ENCODE measurements at regions not wholly inside any gene's neighbourhood (a gene's known extent, or its start where the extent isn't known, plus 50 kb on each side); places are given as distances from the start of the nearest gene placed in this dataset.

GRCh38 chr5:54727874-54728587 is 210.5 kb downstream of the SNX18 start (continued):
- no peak for TF ChIP-seq REST (IDR thresholded peaks at IDR 0.05; ENCODE audit: low read depth)
- TF ChIP-seq YY1 (IDR thresholded peaks at IDR 0.05; ENCODE audit: extremely low read depth, insufficient replicate concordance, low read depth, low read length), result no peak
- TF ChIP-seq JUND (IDR thresholded peaks at IDR 0.05), result no peak
- no peak for TF ChIP-seq RAD21 (IDR thresholded peaks at IDR 0.05; ENCODE audit: low read depth)
- TF ChIP-seq EZH2phosphoT487 (IDR thresholded peaks at IDR 0.05; ENCODE audit: borderline replicate concordance), result no peak
- TF ChIP-seq ZFX (IDR thresholded peaks at IDR 0.05), result no peak
- no peak for TF ChIP-seq POLR2AphosphoS5 (IDR thresholded peaks at IDR 0.05; ENCODE audit: low read depth, low read length)
- TF ChIP-seq CEBPB (IDR thresholded peaks at IDR 0.05; ENCODE audit: low read depth), result no peak
- no peak for TF ChIP-seq EZH2 (IDR thresholded peaks at IDR 0.05)

- Histone ChIP-seq H3K4me2 (ENCODE audit: low read length) (no peak overlapping the region), H3K9ac (ENCODE audit: low read length) (no peak overlapping the region), H3K4me3 (replicated peaks in 1 of 2; ENCODE audit: low read depth in 1 of 2, low read length in 2 of 2) (no peak overlapping the region), H3K9me3 (ENCODE audit: control insufficient read depth in 1 of 2, insufficient read depth in 1 of 2, low read depth in 1 of 2, low read length in 2 of 2) (no peaks in the 10 kb centered on the region), H3K36me3 (ENCODE audit: control insufficient read depth in 1 of 2, insufficient read depth in 2 of 2, low read length in 2 of 2) (no peaks in the 10 kb centered on the region), H3K9me2 (ENCODE audit: insufficient read depth) (no peaks in the 10 kb centered on the region), H3K27ac (ENCODE audit: low read depth, low read length) (no peak overlapping the region), H3K79me2 (ENCODE audit: insufficient read depth, low read length) (no peaks in the 10 kb centered on the region), H3K27me3 (ENCODE audit: insufficient read depth, low read length) (peaks cover 22% of the 10 kb centered on the region), H2AFZ (ENCODE audit: low read depth, low read length, poor library complexity, severe bottlenecking) (no peak overlapping the region), H3K4me1 (ENCODE audit: control insufficient read depth in 1 of 2, insufficient read depth in 2 of 2, low read length in 2 of 2) (no peaks in the 10 kb centered on the region), H4K20me1 (ENCODE audit: insufficient read depth) (no peaks in the 10 kb centered on the region)
- no TSS peak for BruUV-seq (replicated peaks)
- ChIA-PET RAD21 (ENCODE audit: low non-redundant PET in 1 of 2, low total read pairs in 2 of 2, uncharacterized antibody in 2 of 2, unreplicated experiment in 2 of 2) (no interaction called here), POLR2A (no interaction called here), CTCF (interaction anchor here (1.3 kb wide), 1 partner anchor 142 kb away, joined by 3 read pairs; no protein-coding TSS in a partner anchor)
- DNase-seq (ENCODE audit: low read depth, low spot score) (no peak), ATAC-seq (no peak)
- intact Hi-C loops (cut with micrococcal nuclease), result no loop called here
- TF ChIP-seq ZFX (IDR thresholded peaks at IDR 0.05), result no peak
- TF ChIP-seq POLR2A (IDR thresholded peaks at IDR 0.05; ENCODE audit: borderline replicate concordance, extremely low read depth, insufficient read depth, insufficient read length), result no peak
- no peak for TF ChIP-seq JUND (IDR thresholded peaks at IDR 0.05)
- no peak for TF ChIP-seq EGR1 (IDR thresholded peaks at IDR 0.05; ENCODE audit: low read depth)
- no peak for TF ChIP-seq POLR2AphosphoS5 (IDR thresholded peaks at IDR 0.05; ENCODE audit: low read depth, low read length)
- TF ChIP-seq CEBPB (IDR thresholded peaks at IDR 0.05; ENCODE audit: low read depth), result no peak
- TF ChIP-seq YY1 (IDR thresholded peaks at IDR 0.05; ENCODE audit: extremely low read depth, insufficient replicate concordance, low read depth, low read length), result no peak
- TF ChIP-seq SIN3A (IDR thresholded peaks at IDR 0.05; ENCODE audit: low read depth), result no peak
- TF ChIP-seq EZH2phosphoT487 (IDR thresholded peaks at IDR 0.05; ENCODE audit: borderline replicate concordance), result no peak
- no peak for TF ChIP-seq ELF1 (IDR thresholded peaks at IDR 0.05; ENCODE audit: borderline replicate concordance, low read depth)
- no peak for TF ChIP-seq FOSL1 (IDR thresholded peaks at IDR 0.05; ENCODE audit: low read depth)
- TF ChIP-seq, protein P1, sequence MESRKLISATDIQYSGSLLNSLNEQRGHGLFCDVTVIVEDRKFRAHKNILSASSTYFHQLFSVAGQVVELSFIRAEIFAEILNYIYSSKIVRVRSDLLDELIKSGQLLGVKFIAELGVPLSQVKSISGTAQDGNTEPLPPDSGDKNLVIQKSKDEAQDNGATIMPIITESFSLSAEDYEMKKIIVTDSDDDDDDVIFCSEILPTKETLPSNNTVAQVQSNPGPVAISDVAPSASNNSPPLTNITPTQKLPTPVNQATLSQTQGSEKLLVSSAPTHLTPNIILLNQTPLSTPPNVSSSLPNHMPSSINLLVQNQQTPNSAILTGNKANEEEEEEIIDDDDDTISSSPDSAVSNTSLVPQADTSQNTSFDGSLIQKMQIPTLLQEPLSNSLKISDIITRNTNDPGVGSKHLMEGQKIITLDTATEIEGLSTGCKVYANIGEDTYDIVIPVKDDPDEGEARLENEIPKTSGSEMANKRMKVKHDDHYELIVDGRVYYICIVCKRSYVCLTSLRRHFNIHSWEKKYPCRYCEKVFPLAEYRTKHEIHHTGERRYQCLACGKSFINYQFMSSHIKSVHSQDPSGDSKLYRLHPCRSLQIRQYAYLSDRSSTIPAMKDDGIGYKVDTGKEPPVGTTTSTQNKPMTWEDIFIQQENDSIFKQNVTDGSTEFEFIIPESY (IDR thresholded peaks at IDR 0.05; ENCODE audit: extremely low read depth, insufficient replicate concordance, low read length), result no peak
- TF ChIP-seq, protein P2, sequence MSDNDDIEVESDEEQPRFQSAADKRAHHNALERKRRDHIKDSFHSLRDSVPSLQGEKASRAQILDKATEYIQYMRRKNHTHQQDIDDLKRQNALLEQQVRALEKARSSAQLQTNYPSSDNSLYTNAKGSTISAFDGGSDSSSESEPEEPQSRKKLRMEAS (IDR thresholded peaks at IDR 0.05), result no peak
- TF ChIP-seq RAD21 (IDR thresholded peaks at IDR 0.05; ENCODE audit: low read depth), result no peak
- TF ChIP-seq ZNF274 (IDR thresholded peaks at IDR 0.05; ENCODE audit: low read depth, low read length), result no peak
- no peak for TF ChIP-seq EZH2 (IDR thresholded peaks at IDR 0.05)
These were observed 208.1 kb downstream of the SNX18 start for GRCh38 chr5:54725391-54726280.

Data from HCT116 (cell line).